HG03103 (cell line): ENCODE measurements at regions not wholly inside any gene's neighbourhood (a gene's known extent, or its start where the extent isn't known, plus 50 kb on each side); places are given as distances from the start of the nearest gene placed in this dataset.
A peak's percentile ranks its signal among the peaks of the same experiment; 100 is the strongest.
"Not testable (repeated sequence)": the region's sequence is repeated elsewhere in the genome, so short reads cannot be mapped to it uniquely, and the experiment has no call there.

Source experiments
- ATAC-seq: cut with Tn5 transposase; IDR thresholded peaks from one replicate; pipeline ENCODE4 v1.9.1; 2021; ENCODE audit warnings: low read depth; ENCODE audit not compliant: unreplicated experiment

DNA sequence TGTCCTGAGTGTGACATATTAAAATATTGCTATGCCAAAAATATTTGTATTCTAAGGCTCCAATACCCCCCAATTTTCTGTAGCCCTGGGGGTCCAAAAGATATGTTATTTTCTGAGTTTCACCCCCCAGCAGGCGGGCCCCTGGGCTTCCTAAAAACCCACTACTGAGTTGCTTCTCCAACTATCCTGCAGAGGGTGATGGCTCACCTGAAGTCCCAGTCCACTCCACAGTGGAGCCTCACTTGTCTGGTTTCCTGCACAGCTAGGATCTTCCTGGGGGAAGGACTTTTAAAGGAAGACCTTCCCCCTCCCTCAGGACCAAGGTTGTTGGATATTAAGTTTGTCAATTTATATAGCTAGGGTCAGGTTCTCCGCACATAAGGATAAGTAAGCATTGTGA lies 1181.4 kb downstream of the ROBO2 start:
- no peak for ATAC-seq

DNA sequence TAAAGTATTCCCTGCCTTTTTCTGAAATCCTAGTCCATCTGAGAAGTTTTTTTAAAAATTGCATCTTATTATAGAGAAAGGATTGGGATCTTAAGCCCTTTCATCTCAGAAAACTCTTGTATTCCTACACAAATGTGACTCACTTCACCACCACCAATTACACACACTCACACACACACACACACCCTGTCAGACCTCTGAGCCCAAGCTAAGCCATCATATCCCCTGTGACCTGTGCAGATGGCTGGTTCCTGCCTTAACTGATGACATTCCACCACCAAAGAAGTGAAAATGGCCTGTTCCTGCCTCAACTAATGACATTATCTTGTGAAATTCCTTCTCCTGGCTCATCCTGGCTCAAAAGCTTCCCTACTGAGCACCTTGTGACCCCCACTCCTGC lies 1181.9 kb downstream of the ROBO2 start:
- no peak for ATAC-seq

DNA sequence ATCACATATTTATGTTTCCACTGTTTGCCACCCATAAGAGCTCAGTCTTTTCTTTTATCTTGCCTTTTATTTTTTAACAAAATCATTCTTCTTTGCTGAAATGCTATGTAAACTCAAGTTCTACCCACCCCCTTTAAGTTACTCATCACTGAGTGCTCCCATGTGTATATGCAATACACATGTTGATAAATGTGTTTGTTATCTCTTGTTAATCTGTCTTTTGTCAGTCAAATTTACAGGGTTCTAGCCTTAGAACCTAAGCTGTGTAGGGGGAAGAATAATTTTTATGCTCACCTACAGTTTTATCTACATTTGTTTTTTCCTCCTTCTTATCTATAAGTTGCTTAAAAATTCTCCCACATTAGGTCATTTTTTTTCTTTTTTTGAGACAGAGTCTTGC lies 1195.9 kb downstream of the ROBO2 start:
- no peak for ATAC-seq

DNA sequence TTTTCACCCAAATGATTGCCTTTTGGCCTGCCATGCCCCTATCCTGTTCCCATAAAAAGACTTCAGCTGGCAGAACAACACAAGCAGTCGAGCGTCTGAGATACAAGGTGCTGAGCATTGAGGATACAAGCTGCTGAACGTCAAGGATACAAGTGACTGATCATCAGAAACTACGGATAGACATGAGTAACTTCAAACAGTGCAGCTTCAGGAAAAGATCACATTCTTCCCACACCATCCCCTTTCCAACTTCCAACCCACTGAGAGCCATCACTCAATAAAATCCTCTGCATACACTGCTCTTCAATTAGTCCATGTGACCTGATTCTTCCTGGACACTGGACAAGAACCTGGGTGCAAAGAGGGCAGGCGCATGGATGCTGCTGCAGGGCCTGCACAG lies 1198.9 kb downstream of the ROBO2 start:
- no peak for ATAC-seq

DNA sequence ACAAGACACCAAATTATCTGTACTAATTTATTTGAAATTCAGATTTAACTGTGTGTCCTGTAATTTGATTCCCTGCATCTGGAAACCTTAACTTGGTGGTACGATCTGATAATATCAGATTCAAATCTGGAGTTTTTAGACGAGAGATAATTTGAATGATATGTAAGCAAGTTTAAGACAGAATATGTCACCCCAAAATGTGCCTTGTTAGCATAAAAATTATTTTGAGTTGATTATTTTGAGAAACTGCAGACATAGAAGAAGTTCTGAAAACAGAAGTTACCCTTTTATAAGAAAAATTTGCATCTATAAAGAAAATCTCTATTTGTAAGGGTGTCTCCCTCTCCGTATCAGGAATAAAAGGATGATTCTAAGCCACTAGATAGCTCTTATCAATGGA lies 1202.8 kb downstream of the ROBO2 start:
- no peak for ATAC-seq

DNA sequence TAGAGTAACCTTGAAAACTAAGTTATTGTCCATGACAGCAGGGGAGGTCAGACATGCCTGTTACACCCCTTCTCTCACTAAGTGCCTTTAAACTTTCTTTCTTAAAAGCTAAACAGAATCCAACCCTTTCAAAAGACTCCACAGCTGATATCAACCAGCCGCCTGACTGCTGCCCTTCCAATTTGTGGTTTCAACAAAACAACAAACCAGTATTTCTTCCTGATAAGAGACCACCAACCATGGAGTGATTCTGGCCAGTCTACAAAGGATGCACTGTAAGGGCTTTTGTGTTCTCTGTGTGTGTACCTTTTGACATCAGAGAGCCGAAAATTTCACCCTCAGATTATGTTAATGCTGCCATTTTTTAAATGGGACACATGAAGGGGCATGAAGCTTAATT lies 1204.2 kb downstream of the ROBO2 start:
- no peak for ATAC-seq

DNA sequence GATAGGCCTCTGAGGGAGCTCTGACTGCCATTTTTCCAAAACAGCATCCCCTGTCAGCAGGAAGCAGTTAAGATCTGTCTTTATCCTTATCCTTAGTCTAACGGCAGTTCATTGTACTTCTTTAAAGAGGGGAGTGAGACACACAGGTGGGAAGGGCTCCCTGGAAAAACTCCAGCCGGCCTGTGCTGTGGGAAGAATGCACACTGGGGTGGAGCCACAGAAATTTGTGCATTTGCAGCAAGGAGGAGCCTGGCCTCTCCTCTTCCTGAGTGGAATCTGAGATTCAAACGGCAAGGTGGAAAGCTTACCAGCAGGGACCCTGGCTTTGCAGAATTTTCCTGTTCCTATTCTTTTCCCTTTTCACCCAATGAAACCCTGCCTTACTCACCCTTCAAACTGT lies 1209.4 kb downstream of the ROBO2 start:
- no peak for ATAC-seq

DNA sequence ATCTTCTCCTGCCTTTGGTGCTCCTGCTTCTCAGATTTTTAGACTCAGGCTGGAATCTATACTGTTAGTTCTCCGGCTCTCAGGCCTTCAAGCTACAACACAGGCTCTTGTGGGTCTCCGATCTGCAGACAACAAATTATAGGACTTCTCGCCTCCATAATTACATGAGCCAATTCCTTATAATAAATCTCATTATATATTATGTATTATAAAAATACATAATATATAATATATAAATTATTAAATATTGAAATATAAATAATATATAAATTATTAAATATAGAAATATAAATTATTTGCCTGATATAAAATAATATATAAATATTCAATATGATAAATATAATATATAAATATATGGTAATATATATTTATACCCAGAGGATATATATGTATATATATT lies 1214.0 kb downstream of the ROBO2 start:
- ATAC-seq = no peak

DNA sequence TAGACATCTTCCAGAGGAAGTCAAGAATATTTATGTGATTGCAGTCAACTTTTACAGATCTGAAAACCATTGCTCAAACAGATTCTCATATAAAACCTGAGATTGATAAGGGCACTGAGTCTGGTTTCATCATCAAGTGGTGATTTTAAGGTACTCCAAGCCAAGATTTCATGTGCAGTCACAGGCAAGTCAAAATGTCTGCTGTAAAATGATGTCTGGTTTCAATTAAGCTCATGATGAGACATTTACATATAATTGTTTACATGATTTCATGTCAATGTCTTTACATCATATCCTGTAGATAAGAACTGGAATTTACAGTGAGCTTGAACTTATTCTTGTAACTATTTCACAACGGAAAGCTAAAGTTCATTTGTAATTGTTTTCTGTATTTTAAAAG lies 1215.5 kb downstream of the ROBO2 start:
- ATAC-seq = no peak

DNA sequence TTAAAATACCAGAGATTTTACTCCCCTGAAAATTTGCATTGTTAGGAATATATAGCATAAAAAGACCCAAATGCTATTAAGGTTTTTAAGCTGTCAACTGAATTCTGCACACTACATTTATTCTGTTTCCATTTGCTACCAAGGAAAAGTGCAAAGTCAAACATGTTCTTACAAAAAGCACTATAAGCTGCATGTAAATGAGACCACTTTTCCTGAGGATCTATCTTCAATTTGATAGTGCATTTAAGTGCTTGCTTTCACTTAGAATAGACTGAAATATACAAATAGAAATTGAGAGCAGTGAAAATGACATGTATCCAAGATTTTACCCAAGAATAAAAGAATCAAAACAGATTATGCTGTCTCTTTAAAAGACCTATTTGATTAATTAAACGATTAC lies 1216.2 kb downstream of the ROBO2 start:
- no peak for ATAC-seq

DNA sequence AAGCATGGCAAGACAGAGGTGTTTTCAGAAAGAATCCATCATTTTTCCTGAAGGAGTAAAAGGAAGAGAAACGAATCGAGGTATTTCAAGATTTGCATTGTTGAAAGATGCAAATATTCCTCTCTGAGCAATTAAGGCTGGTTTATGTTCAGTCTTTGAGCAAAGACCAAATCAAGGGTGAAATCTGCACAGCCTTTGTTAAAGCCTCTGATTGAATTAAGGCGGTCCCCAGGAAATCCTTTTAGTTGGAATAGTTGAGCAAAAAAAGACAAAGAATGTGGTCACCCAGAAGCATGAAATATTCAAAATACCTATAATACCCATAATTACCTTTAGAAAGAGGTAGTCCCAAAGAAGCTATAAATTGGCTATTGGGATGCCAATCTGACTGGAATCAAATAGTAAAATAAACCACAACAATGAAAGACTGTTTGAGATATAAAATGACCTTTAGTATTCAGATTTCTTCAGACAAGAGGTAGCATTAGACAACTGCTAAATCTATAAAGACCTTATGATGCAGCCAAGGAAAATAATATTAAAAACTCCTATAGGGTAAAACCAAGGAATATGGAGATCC lies 1218.1 kb downstream of the ROBO2 start:
- ATAC-seq = no peak

DNA sequence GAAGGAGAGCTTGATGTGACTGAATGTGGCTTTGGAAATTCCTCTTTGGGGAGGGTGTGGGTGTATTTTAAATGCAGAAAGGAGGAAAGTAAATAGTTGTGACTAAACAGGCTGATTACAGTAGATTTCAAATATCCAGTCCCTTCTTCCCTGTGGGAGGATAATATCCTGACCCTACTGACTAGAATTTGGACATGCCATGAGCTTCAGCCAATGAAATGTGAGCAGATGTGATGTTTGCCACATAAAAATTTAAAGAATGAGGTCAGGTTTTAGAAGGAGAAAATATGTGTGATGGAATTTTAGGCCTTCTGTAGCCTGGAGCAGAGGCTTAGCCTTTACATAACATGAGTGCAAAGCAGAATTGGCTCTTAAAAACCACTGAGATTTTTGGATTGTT lies 1218.9 kb downstream of the ROBO2 start:
- no peak for ATAC-seq

DNA sequence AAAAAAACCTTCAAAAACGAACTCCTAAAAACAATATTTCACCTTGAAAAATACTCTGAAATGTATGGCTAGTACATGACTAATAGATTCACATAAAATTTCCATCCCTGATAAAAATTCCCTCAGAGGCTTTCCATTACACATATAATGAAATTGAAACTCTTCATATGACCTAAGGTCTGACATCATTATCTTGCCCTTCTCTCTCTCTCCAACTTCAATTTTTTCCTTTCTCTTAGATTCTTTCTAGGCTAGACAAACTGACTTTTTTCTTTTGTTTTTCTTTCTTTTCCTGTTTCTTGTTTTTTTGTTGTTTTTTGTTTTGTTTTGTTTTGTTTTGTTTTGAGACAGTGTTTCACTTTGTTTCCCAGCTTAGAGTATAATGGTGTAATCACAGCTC lies 1220.5 kb downstream of the ROBO2 start:
- no peak for ATAC-seq

DNA sequence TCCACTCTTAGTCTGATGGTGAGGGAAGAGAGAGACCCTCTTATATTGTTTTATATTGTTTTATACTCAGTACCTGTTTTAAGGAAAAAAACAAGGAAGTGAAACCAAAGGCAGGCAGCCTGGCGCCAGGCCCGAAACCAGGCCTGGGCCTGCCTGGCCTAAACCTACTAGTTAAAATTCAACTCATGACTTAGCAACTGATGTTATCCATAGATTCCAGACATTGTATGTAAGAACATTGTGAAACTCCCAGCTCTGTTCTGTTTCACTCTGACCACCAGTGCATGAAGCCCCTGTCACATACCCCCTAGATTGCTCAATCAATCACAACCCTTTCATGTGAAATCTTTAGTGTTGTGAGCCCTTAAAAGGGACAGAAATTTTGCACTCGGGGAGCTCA lies 1226.7 kb downstream of the ROBO2 start:
- not testable (repeated sequence) for ATAC-seq

DNA sequence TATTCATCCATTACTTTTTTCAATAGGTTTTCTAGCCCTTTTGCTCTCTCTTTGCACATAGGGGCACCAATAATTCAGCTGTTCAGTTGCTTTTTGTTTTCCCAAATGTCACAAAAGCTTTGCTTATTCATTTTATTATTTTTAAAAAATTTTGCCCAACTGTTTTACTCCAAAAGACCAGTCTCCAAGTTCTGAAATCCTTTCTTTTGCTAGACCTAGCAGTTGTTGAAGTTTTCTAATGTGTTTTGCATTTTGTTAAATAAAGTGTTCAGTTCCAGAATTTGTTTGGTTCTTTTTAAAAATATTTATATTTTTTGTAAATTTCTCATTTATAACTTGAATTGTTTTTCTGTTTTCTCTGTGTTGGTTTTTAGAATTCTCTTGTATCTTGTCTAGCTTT lies 1227.3 kb downstream of the ROBO2 start:
- no peak for ATAC-seq

DNA sequence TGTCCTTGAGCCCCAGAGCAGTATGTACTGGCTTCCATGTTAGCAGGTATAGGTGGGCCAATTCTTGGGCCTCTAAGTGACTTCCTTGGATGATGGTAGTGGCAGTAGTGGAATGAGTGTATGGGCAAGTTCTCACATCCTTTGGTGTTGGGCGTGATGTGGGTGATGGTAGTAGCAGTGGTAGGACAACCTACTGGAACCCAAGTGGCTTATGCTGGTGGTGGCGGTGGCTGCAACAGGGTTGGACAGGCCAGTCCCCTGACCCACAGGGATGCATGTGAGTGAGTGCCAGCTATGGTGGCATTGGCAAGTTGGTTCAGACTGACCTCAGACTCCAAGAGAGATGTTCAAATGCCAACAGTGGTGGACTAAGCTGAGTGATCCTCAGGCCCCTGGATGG lies 1228.2 kb downstream of the ROBO2 start:
- ATAC-seq = no peak

DNA sequence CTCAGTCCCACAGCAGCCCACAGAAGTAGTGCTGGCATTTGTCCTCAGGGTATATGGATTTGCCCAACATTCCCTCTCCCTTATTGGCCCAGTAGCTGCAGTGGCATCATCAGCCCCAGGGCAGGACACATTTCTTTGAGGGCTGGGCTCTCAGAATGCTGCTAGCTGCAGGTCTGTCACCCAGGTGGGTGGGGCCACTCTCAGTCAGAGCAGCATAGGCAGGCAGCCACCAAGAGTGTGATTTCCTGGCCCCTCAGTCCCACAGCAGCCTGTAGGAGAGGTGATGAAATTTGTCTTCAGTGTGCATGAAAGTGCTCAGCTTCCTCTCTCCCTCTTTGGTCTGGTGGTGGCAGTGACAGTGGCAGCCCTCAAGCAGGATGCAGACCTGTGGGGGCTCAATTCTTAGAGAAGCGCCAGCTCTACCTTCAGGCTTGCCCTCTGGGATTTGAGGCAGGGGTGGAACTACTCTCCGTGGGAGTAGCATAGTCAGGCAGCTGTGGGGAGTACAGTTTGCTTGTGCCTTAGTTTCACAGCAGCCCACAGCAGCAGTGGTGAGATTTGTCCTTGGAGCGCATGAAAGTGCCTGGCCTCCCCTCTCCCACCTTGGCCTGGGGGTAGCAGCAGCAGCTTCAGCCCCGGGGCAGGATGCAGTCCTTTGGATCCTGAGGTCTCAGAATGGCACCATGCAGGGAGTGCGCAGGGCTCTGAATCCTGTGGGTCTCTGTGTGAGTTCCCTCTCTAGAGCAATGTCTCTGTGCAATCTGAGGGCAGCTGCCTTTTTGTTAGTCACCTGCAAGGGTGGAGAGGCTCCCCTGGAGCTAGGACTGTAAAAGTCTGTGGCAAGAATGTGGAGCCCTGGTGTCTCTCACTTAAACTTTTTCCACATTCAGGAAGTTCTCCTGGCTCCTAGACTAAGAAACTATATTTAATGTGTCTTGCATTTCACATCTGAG lies 1229.1 kb downstream of the ROBO2 start:
- no peak for ATAC-seq

DNA sequence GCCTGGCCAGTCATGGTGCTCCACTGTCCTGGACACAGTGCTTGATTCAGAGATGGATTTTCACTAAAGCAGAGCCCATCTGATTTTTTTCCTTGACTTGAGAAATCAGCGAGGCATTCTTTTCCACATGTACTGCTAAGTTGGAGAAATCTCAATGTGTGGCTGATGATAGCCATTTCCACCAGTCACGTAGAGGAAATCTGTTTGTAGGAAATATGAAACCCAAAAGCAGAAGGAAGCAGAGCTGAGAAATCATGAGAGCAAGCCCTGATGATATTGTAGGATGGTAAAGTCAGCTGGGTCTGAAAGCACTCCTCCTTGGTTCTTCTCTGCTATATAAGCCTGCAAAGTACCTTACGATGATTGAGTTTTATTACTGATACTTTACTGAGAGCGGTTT lies 1233.4 kb downstream of the ROBO2 start:
- ATAC-seq = no peak

DNA sequence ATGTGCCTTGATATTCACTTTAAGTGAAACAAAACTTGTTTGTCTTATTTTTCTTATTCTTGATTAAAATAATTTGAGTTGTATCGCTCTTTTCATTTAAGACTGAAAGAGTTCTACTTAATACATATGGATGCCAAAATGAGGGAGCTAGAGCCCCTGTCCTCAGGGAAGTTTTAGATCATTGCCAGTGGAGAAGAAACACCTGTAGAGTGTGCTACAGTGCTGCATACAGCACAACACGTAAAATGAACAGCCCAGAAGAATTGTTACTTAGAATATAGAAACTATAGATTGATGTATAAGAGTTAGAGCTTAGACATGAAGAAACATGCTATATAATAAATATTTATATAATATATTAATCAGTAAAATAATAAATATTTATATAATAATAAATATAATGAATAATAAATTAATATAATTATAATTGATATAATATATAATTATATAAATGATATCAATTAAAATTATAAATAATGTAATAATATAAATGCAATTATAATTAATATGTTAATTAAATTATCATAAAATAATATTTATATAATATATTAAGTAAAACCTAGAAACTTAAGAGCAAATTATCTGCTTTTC lies 1234.7 kb downstream of the ROBO2 start:
- no peak for ATAC-seq

DNA sequence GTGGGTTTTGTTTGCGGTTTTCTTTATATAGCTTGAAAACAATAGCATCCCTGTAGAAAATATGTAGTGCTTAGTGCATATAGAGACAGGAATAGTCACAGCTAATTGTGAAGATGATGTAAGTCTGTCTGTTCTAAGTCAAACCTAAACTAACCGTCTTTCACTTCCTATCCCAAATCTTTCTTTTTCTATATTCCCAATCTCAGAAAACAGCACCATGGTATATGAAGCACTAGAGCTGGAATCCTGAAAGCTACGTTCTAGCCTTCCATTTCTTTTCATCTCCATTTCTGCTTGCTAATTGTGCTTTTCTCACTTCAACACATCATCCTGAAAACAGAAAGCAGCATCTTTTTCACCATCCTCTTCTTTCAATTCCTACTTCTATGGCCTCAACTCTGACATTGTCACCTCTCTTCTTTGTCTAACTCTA lies 1235.5 kb downstream of the ROBO2 start:
- peak; percentile 31 for ATAC-seq

DNA sequence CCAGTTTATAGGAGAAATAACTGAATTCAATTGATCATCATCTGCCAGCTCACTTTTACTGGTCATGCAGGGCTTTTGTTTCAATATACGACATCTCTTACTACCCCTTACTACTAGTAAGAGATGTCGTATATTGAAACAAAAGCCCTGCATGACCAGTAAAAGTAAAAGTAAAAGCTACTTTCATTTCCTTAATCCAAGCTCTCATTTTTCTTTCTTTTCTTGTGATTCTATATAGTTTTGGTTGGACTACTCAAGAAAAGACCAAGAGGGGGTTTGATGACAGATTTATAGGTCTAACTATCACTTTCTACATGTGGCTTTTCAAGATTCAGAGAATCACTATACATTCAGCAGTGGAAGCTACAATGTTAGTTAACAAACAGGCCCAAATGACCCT lies 1237.3 kb downstream of the ROBO2 start:
- ATAC-seq = peak; percentile 75

DNA sequence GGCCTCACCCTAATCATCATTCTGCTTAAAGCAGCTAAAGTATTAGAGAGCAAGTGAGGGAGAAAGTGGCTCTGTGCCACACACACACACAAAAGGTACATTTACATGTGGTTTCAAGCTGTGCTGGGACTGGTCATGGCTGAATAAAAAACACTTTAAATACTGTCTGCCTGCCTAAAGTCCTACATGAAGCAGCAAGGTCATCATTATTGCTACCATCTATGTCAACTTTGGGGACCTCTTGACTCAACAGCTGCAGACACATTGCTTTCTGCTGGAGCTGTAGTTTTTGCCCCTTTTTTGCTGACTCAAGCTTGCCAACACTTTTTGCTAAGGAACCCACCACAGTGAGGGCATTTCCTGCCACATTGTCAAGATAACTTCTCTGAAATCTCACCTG lies 1237.9 kb downstream of the ROBO2 start:
- peak; percentile 30 for ATAC-seq
